SK-N-SH treated with all-trans-retinoic acid at 6 μM for 48 hours (cell line): ENCODE measurements at regions not wholly inside any gene's neighbourhood (a gene's known extent, or its start where the extent isn't known, plus 50 kb on each side); places are given as distances from the start of the nearest gene placed in this dataset.
A peak's percentile ranks its signal among the peaks of the same experiment; 100 is the strongest.

ENCODE experiments used
- ATAC-seq: fragments of 200-7000 bp; cut with Tn5 transposase; 3 replicates; pipeline ENCODE4 v1.9.1; 2020; ENCODE audit warnings: mild to moderate bottlenecking, moderate library complexity
- ARNTL ChIP-seq: fragments of 450-650 bp; formaldehyde crosslinking; IDR thresholded peaks from 2 replicates; pipeline ENCODE4 v1.5.0; 2020; ENCODE audit warnings: low read depth, mild to moderate bottlenecking, moderate library complexity, borderline replicate concordance
- BACH2 ChIP-seq: fragments of 250-450 bp; sonication (Bioruptor Pico); IDR thresholded peaks from 2 replicates; pipeline ENCODE4 v1.9.0; 2021; ENCODE audit warnings: mild to moderate bottlenecking, borderline replicate concordance
- CSDC2 ChIP-seq: fragments of 250-450 bp; sonication (Bioruptor Pico); IDR thresholded peaks from 2 replicates; pipeline ENCODE4 v1.5.0; 2020; ENCODE audit warnings: mild to moderate bottlenecking, moderate library complexity
- ESRRG ChIP-seq: fragments of 250-450 bp; sonication (Bioruptor Pico); IDR thresholded peaks from 2 replicates; pipeline ENCODE4 v1.6.1; 2021; ENCODE audit warnings: mild to moderate bottlenecking
- GLIS3 ChIP-seq: fragments of 250-450 bp; sonication (Bioruptor Pico); IDR thresholded peaks from 2 replicates; pipeline ENCODE4 v1.5.0; 2020; ENCODE audit warnings: mild to moderate bottlenecking, moderate library complexity
- ISL1 ChIP-seq: fragments of 250-450 bp; sonication (Bioruptor Pico); IDR thresholded peaks from 2 replicates; pipeline ENCODE4 v2.1.2; 2022; ENCODE audit warnings: mild to moderate bottlenecking, moderate library complexity
- OSR1 ChIP-seq: fragments of 250-450 bp; sonication (Bioruptor Pico); IDR thresholded peaks from 2 replicates; pipeline ENCODE4 v1.8.0; 2022; ENCODE audit warnings: moderate library complexity, mild to moderate bottlenecking, inconsistent platforms
- PPARA ChIP-seq: fragments of 250-450 bp; sonication (Bioruptor Pico); IDR thresholded peaks from 2 replicates; pipeline ENCODE4 v1.5.0; 2020; ENCODE audit warnings: mild to moderate bottlenecking, borderline replicate concordance
- RARB ChIP-seq: fragments of 250-450 bp; sonication (Bioruptor Pico); IDR thresholded peaks from 2 replicates; pipeline ENCODE4 v1.8.0; 2021; ENCODE audit warnings: mild to moderate bottlenecking, moderate library complexity
- SNAI2 ChIP-seq: fragments of 250-450 bp; sonication (Bioruptor Pico); IDR thresholded peaks from 2 replicates; pipeline ENCODE4 v1.5.0; 2020; ENCODE audit warnings: mild to moderate bottlenecking, moderate library complexity
- TCF4 ChIP-seq: fragments of 250-450 bp; sonication (Bioruptor Pico); IDR thresholded peaks from 2 replicates; pipeline ENCODE4 v1.8.0; 2021; ENCODE audit warnings: mild to moderate bottlenecking, moderate library complexity, borderline replicate concordance
- TOX ChIP-seq: fragments of 250-450 bp; sonication (Bioruptor Pico); IDR thresholded peaks from 2 replicates; pipeline ENCODE4 v1.8.0; 2021; ENCODE audit warnings: mild to moderate bottlenecking, moderate library complexity, borderline replicate concordance
- ZC3H10 ChIP-seq: fragments of 250-450 bp; sonication (Bioruptor Pico); IDR thresholded peaks from 2 replicates; pipeline ENCODE4 v1.5.1; 2021; ENCODE audit warnings: mild to moderate bottlenecking, moderate library complexity
- ZFP30 ChIP-seq: fragments of 450-650 bp; formaldehyde crosslinking; IDR thresholded peaks from 2 replicates; pipeline ENCODE4 v1.5.0; 2022; ENCODE audit warnings: mild to moderate bottlenecking, moderate library complexity
- ZNF565 ChIP-seq: fragments of 450-650 bp; formaldehyde crosslinking; conservative IDR thresholded peaks from 2 replicates; pipeline ENCODE4 v1.5.0; 2020; ENCODE audit warnings: low read depth, mild to moderate bottlenecking, moderate library complexity
- ZNF70 ChIP-seq: fragments of 450-650 bp; formaldehyde crosslinking; IDR thresholded peaks from 2 replicates; pipeline ENCODE4 v1.5.0; 2020; ENCODE audit warnings: mild to moderate bottlenecking, moderate library complexity
- TF ChIP-seq, protein P1 (sequence below): fragments of 250-450 bp; sonication (Bioruptor Pico); IDR thresholded peaks from 2 replicates; pipeline ENCODE4 v1.5.1; 2021; ENCODE audit warnings: mild to moderate bottlenecking, moderate library complexity
- TF ChIP-seq, protein P2 (sequence below): fragments of 250-450 bp; sonication (Bioruptor Pico); IDR thresholded peaks from 2 replicates; pipeline ENCODE4 v1.8.0; 2020; ENCODE audit warnings: mild to moderate bottlenecking, moderate library complexity, borderline replicate concordance
- TF ChIP-seq, protein P3 (sequence below): fragments of 250-450 bp; sonication (Bioruptor Pico); IDR thresholded peaks from 2 replicates; pipeline ENCODE4 v1.5.0; 2020; ENCODE audit warnings: mild to moderate bottlenecking, moderate library complexity
- TF ChIP-seq, protein P4 (sequence below): fragments of 250-450 bp; sonication (Bioruptor Pico); IDR thresholded peaks from 2 replicates; pipeline ENCODE4 v1.5.1; 2020; ENCODE audit warnings: low read depth, mild to moderate bottlenecking, moderate library complexity

DNA sequence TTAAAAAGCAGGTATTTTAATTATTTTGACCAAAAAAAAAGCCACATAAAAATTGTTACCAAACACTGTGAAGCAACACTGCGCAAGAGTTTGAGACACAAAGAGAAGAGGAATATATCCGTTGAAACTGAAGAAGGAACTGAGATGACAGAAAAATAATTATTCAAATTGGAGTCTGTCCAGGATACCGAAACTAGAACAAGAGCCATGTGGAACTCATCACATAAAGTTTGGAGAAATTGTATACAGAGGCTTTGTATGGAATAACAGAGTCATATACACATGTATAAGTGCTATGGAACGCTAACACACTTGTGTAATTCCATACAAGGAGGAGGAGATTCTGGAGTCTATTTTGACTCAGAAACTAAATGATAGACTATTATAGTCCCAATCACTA is 675.1 kb upstream of the ADGRL2 start:
- peak; percentile 42 for ATAC-seq
- no peak for TF ChIP-seq ESRRG (CRISPR knock-in tag)
- no peak for TF ChIP-seq SNAI2
- no peak for TF ChIP-seq CSDC2 (CRISPR knock-in tag)
- TF ChIP-seq PPARA, result no peak
- TF ChIP-seq ZNF565 (CRISPR knock-in tag), result no peak
- TF ChIP-seq, protein P1, sequence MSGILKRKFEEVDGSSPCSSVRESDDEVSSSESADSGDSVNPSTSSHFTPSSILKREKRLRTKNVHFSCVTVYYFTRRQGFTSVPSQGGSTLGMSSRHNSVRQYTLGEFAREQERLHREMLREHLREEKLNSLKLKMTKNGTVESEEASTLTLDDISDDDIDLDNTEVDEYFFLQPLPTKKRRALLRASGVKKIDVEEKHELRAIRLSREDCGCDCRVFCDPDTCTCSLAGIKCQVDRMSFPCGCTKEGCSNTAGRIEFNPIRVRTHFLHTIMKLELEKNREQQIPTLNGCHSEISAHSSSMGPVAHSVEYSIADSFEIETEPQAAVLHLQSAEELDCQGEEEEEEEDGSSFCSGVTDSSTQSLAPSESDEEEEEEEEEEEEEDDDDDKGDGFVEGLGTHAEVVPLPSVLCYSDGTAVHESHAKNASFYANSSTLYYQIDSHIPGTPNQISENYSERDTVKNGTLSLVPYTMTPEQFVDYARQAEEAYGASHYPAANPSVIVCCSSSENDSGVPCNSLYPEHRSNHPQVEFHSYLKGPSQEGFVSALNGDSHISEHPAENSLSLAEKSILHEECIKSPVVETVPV (CRISPR knock-in tag), result no peak
- no peak for TF ChIP-seq OSR1 (CRISPR knock-in tag)
- TF ChIP-seq, protein P2, sequence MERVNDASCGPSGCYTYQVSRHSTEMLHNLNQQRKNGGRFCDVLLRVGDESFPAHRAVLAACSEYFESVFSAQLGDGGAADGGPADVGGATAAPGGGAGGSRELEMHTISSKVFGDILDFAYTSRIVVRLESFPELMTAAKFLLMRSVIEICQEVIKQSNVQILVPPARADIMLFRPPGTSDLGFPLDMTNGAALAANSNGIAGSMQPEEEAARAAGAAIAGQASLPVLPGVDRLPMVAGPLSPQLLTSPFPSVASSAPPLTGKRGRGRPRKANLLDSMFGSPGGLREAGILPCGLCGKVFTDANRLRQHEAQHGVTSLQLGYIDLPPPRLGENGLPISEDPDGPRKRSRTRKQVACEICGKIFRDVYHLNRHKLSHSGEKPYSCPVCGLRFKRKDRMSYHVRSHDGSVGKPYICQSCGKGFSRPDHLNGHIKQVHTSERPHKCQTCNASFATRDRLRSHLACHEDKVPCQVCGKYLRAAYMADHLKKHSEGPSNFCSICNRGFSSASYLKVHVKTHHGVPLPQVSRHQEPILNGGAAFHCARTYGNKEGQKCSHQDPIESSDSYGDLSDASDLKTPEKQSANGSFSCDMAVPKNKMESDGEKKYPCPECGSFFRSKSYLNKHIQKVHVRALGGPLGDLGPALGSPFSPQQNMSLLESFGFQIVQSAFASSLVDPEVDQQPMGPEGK (CRISPR knock-in tag), result no peak

DNA sequence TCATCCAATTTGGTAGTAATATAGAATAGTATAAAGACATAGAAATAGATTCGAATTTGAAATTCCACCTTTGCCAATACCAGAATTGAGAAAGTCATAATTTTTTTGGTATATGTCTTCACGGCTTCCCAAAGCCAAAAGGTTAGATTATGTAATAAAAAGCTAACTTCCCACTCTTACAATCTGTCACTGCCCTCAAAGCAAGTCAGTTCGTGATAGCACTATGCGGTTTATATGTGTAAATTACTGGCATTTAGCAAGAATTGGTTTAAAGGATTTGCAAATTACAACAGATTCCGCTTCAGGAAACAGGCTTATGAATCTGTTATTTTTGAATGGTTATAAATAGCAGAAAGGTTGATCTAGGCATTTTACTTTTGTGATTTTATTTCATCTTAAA is 679.4 kb upstream of the ADGRL2 start:
- ATAC-seq, result no peak
- TF ChIP-seq ISL1 (no peak), BACH2 (CRISPR knock-in tag) (no peak), ZNF70 (CRISPR knock-in tag) (no peak), TOX (CRISPR knock-in tag) (no peak), ZNF565 (CRISPR knock-in tag) (no peak), TCF4 (no peak), OSR1 (CRISPR knock-in tag) (no peak), ZFP30 (CRISPR knock-in tag) (no peak), ARNTL (no peak), RARB (no peak)
- TF ChIP-seq, protein P1 (CRISPR knock-in tag), result no peak
- TF ChIP-seq, protein P2 (CRISPR knock-in tag), result no peak

DNA sequence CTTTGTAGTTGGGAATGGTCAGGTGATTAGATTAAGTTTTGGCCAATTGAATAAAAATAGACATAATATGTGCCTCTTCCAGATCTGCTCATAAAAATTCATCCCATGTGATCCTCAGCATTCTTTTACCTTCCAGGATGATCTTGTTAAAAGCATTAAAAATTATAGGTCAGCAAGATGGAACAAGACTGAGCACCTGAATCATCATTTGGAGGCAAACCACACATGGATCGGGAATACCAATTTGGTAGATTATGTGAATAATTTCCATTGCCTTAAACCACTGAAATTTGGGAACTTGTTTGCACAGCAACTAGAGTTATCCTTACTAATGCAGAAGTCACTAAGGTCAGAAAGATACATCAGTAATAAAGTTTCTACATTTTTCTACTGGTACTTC is 681.4 kb upstream of the ADGRL2 start:
- ATAC-seq, result no peak
- TF ChIP-seq TOX (CRISPR knock-in tag) (no peak), ISL1 (no peak), ZNF565 (CRISPR knock-in tag) (no peak), ZFP30 (CRISPR knock-in tag) (no peak), CSDC2 (CRISPR knock-in tag) (no peak), ARNTL (no peak), ZC3H10 (CRISPR knock-in tag) (no peak), ESRRG (CRISPR knock-in tag) (no peak), ZNF70 (CRISPR knock-in tag) (no peak), RARB (no peak), BACH2 (CRISPR knock-in tag) (no peak), SNAI2 (no peak), TCF4 (no peak), GLIS3 (CRISPR knock-in tag) (no peak), OSR1 (CRISPR knock-in tag) (no peak)
- TF ChIP-seq, protein P3, sequence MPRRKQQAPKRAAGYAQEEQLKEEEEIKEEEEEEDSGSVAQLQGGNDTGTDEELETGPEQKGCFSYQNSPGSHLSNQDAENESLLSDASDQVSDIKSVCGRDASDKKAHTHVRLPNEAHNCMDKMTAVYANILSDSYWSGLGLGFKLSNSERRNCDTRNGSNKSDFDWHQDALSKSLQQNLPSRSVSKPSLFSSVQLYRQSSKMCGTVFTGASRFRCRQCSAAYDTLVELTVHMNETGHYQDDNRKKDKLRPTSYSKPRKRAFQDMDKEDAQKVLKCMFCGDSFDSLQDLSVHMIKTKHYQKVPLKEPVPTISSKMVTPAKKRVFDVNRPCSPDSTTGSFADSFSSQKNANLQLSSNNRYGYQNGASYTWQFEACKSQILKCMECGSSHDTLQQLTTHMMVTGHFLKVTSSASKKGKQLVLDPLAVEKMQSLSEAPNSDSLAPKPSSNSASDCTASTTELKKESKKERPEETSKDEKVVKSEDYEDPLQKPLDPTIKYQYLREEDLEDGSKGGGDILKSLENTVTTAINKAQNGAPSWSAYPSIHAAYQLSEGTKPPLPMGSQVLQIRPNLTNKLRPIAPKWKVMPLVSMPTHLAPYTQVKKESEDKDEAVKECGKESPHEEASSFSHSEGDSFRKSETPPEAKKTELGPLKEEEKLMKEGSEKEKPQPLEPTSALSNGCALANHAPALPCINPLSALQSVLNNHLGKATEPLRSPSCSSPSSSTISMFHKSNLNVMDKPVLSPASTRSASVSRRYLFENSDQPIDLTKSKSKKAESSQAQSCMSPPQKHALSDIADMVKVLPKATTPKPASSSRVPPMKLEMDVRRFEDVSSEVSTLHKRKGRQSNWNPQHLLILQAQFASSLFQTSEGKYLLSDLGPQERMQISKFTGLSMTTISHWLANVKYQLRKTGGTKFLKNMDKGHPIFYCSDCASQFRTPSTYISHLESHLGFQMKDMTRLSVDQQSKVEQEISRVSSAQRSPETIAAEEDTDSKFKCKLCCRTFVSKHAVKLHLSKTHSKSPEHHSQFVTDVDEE (CRISPR knock-in tag), result no peak
- TF ChIP-seq, protein P4, sequence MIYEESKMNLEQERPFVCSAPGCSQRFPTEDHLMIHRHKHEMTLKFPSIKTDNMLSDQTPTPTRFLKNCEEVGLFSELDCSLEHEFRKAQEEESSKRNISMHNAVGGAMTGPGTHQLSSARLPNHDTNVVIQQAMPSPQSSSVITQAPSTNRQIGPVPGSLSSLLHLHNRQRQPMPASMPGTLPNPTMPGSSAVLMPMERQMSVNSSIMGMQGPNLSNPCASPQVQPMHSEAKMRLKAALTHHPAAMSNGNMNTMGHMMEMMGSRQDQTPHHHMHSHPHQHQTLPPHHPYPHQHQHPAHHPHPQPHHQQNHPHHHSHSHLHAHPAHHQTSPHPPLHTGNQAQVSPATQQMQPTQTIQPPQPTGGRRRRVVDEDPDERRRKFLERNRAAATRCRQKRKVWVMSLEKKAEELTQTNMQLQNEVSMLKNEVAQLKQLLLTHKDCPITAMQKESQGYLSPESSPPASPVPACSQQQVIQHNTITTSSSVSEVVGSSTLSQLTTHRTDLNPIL (CRISPR knock-in tag), result no peak
- TF ChIP-seq, protein P1 (CRISPR knock-in tag), result no peak
- TF ChIP-seq, protein P2 (CRISPR knock-in tag), result no peak
- TF ChIP-seq, all 23 proteins: peak for 0
